ENCODE measurements at regions not wholly inside any gene's neighbourhood (a gene's known extent, or its start where the extent isn't known, plus 50 kb on each side); places are given as distances from the start of the nearest gene placed in this dataset.

- POLR2A ChIA-PET = no interaction called here
- no peaks in the 10 kb centered on the region for H4K20me1 ChIP-seq (ENCODE audit: insufficient read depth, low read length)
- no peaks in the 10 kb centered on the region for H3K27me3 ChIP-seq (ENCODE audit: control insufficient read depth in 1 of 2, insufficient read depth in 2 of 2, low read length in 2 of 2)
- no peak overlapping the region for H3K9ac ChIP-seq (ENCODE audit: insufficient read depth, low read depth, low read length)
- ATAC-seq (no peak), DNase-seq (ENCODE audit: low spot score) (no peak), FAIRE-seq (no peak)
- no peak for TF ChIP-seq PREB (CRISPR knock-in tag; IDR thresholded peaks at IDR 0.05)
- no peak for TF ChIP-seq KLF11 (CRISPR knock-in tag; IDR thresholded peaks at IDR 0.05)
- no peak for TF ChIP-seq SNAPC4 (CRISPR knock-in tag; IDR thresholded peaks at IDR 0.05)
- TF ChIP-seq SCMH1 (CRISPR knock-in tag; IDR thresholded peaks at IDR 0.05; ENCODE audit: borderline replicate concordance) = no peak
- TF ChIP-seq FUBP1 (CRISPR knock-in tag; IDR thresholded peaks at IDR 0.05; ENCODE audit: borderline replicate concordance) = no peak
- TF ChIP-seq ADNP (CRISPR knock-in tag; IDR thresholded peaks at IDR 0.05) = no peak
- no peak for TF ChIP-seq FIP1L1 (IDR thresholded peaks at IDR 0.05; ENCODE audit: borderline replicate concordance, insufficient read depth, low read depth, low read length)
- no peak for TF ChIP-seq RXRA (CRISPR knock-in tag; IDR thresholded peaks at IDR 0.05)
- TF ChIP-seq SAP130 (CRISPR knock-in tag; IDR thresholded peaks at IDR 0.05; ENCODE audit: low read depth) = no peak
- TF ChIP-seq MED13 (CRISPR knock-in tag; IDR thresholded peaks at IDR 0.05) = no peak
- no peak for TF ChIP-seq TCF7L2 (IDR thresholded peaks at IDR 0.05; ENCODE audit: low read depth, low read length)
- no peak for TF ChIP-seq POLR2G (IDR thresholded peaks at IDR 0.05; ENCODE audit: low read depth, low read length)
- no peak for TF ChIP-seq ZNF782 (CRISPR knock-in tag; IDR thresholded peaks at IDR 0.05; ENCODE audit: borderline replicate concordance)
- no peaks in the 10 kb centered on the region for H3K79me2 ChIP-seq (ENCODE audit: insufficient read depth, low read length)
- no TSS peak for BruUV-seq (replicated peaks)
- no peak overlapping the region for H2AFZ ChIP-seq (ENCODE audit: low read length)
- in situ Hi-C loops (cut with HindIII; ENCODE audit: extremely low pct_ligation_motif_present, low pct_unique_long_range_greater_than_20kb) = no loop called here
- WGBS (ENCODE audit: low lambda C conversion rate) = 11% methylated on average over 3 of the region's 3 CpGs
- H3K36me3 ChIP-seq (replicated peaks in 1 of 2; ENCODE audit: control insufficient read depth in 1 of 2, insufficient read depth in 2 of 2, low read length in 2 of 2) = no peaks in the 10 kb centered on the region
- H3K9me3 ChIP-seq (ENCODE audit: low read length) = peaks cover 72% of the 10 kb centered on the region
- no peak overlapping the region for H3K27ac ChIP-seq (ENCODE audit: extremely low read length, insufficient read depth, low read length)
- H3K4me1 ChIP-seq (ENCODE audit: insufficient read depth, low read length) = no peaks in the 10 kb centered on the region
- CTCF ChIA-PET (ENCODE audit: low intra/inter-chr PET ratio, low total read pairs) = no interaction called here
- no peak overlapping the region for H3K4me3 ChIP-seq (replicated peaks in 1 of 3; ENCODE audit: insufficient read depth in 1 of 3, low read depth in 2 of 3, low read length in 3 of 3)
- intact Hi-C loops (cut with micrococcal nuclease; ENCODE audit: unreplicated experiment) = no loop called here
- no peak overlapping the region for H3K4me2 ChIP-seq (ENCODE audit: low read depth, low read length)
Measured at GRCh38 chr15:97036301-97036700, 705.8 kb downstream of the NR2F2 start.

All from HepG2 (cell line).